GM20431 (cell line): ENCODE measurements at regions not wholly inside any gene's neighbourhood (a gene's known extent, or its start where the extent isn't known, plus 50 kb on each side); places are given as distances from the start of the nearest gene placed in this dataset.

ENCODE experiments used
- in situ Hi-C: fragments of 300-500 bp; cut with MseI, MboI; formaldehyde crosslinking; loops from one replicate; pipeline ENCODE4 v1.15.0; 2020; ENCODE audit warnings: low sequenced_read_pairs; ENCODE audit not compliant: unreplicated experiment

- in situ Hi-C loops = no loop called here
Observed at GRCh38 chr16:55955424-55955823, 80.3 kb upstream of the CES5A start.

DNA sequence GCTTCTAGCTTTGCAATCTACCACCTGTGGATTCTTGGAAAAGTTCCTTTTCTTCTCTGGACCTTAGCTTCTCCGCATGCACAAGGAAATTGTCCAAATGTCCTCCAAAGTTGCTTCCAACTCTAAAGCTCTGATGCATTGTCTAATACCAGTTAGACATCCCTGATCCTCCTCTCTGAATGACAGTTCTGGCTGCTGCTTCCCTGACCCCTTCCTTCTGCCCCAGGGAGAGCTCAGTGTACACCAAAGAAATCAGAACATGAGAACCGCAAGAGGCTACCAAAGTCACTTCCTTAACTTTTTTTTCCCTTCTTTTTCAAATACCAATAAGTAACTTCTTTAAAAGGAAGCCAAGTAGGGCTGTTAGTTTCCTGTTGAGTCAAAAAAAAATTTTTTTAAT, 79.7 kb upstream of the CES5A start:
- in situ Hi-C loops = no loop called here

GRCh38 chr16:55949518-55949917, 74.3 kb upstream of the CES5A start:
- in situ Hi-C loops = loop anchor here (25.0 kb wide), 1 partner anchor 363 kb away; no protein-coding TSS in a partner anchor

DNA sequence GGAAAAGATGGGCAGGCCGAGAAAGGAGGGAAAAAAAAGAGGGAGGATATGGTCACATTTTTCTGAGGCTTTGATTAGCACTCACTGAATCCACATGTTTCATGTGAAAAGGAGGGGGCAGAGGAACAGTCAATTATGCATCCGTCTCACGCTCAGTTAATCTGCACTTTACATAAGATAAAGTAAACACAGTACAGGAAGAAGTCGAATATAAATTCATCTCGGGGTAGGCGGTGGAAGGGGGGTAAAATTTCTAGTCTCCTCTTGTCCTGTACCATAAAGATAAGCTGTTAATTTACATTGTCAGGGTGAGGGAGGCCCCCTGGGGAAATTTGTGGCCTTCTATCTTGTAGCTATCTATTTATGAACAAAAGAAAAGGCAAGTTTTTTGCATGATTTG, 73.1 kb upstream of the CES5A start:
- in situ Hi-C loops = loop anchor here (25.0 kb wide), 1 partner anchor 364 kb away; no protein-coding TSS in a partner anchor

DNA sequence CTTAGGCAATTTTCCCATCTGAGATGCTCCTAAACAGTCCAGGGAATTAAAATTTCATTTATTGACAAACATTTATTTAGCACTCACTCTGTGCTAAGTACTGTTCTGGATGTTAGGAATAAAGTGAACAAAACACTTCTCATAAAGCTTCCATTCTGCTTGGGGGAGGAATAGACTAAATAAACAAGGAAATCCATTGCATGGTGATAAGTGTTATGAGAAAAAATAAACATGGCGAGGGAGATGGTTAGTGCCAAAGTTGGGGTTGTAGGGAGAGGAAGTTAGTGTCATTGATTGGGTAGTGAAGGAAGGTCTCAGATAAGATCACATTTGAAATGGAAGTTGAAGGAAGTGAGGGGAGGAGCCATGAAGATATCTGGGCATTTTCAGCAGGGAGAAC, 72.2 kb upstream of the CES5A start:
- in situ Hi-C loops = loop anchor here (25.0 kb wide), 1 partner anchor 365 kb away; no protein-coding TSS in a partner anchor

DNA sequence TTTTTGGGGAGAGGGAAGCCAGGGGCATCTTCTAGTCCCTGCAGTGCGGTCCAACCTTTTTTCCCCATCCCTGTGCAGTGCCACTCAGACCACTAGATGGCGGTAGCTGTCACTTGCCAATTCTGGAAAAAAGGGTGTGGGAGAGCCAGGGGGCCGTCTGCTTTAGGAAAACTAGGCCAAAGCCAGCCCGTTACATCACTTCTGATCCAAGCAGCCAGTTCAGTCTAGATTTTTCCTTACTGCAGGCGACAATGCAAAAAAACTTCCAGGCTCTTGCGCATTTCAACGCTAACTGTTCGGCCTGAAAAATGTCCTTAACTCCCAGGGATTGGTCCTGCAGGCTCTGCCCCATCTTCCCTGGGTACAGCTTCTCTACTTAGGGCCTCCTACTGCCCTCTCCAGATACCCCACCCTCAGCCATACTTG, 69.2 kb upstream of the CES5A start:
- in situ Hi-C loops = loop anchor here (25.0 kb wide), 1 partner anchor 368 kb away; no protein-coding TSS in a partner anchor

DNA sequence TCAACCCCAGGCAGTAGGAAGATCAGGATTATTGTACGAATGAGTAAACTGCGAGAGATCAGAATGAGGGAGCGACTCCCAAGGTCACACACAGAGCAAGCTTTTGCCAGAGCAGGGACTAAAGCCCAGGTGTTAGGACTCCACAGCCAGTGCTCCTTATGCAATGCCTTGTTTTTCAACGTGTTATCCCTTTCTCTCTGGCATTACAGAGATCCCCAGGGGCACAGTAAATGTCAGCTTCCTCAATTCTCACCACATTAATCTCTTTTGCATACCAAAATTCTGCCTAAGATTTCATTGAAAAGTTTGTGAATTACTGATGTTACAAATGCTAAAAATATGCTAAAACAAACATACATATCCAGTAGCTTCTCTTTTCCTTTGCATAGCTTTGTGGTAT, 68.1 kb upstream of the CES5A start:
- in situ Hi-C loops = loop anchor here (25.0 kb wide), 1 partner anchor 369 kb away; no protein-coding TSS in a partner anchor

DNA sequence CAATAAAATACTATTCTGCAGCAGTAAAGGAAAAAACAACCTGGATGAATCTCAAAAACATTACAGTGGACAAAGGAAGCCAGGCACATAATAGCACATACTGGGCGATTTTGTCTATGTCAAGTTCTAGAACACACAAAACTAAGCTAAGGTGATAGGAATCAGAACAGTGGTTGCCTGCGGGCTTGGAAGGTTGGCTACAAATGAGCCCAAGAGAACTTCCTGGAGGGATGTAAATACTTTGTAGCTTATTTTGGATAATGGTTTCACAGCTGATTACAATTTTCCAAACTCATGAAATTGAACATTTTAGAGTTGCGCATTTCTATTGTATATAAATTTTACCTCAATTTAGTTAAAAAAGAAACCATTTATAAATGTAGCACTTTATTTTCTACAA, 67.6 kb upstream of the CES5A start:
- in situ Hi-C loops = loop anchor here (25.0 kb wide), 1 partner anchor 369 kb away; no protein-coding TSS in a partner anchor

DNA sequence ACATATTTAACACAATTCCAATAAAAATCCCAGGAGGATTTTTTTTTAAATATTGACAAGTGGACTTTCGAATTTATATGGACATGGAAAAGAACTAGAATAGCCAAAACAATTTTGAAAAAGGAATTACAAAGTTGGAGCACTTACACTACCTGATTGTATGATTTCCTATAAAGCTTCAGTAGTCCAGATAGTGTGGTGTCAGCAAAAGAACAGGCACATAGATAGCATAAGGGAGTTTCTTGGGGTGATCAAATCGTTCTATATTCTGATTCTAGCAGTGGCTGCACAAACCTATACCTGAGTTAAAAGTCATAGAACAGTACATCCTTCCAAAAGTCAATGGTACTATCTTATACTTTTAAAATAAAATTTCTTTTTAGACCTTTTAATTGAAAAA, 66.4 kb upstream of the CES5A start:
- in situ Hi-C loops = loop anchor here (25.0 kb wide), 1 partner anchor 371 kb away; no protein-coding TSS in a partner anchor

DNA sequence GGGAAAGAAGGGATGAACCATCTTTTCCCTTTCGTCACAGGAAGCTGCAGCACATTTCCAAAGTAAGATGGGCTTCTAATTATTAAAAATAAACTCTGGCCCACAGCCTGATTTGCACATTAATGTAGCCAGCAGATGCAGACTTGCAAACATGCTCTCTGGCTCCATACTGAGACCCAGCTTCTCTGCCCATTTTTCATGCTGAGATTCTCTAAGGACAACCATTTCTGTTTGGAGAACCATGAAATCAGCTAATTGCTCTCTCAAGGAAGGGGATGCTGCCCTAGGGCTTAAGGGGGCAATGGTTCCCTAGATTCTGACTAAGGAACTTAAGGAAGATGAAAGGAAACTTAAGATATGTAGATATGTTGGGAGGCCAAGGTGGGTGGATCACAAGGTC, 63.0 kb upstream of the CES5A start:
- in situ Hi-C loops = loop anchor here (25.0 kb wide), 1 partner anchor 374 kb away; no protein-coding TSS in a partner anchor

- in situ Hi-C loops = loop anchor here (25.0 kb wide), 1 partner anchor 379 kb away; no protein-coding TSS in a partner anchor
Observed at GRCh38 chr16:55933038-55933437, 57.9 kb upstream of the CES5A start.

DNA sequence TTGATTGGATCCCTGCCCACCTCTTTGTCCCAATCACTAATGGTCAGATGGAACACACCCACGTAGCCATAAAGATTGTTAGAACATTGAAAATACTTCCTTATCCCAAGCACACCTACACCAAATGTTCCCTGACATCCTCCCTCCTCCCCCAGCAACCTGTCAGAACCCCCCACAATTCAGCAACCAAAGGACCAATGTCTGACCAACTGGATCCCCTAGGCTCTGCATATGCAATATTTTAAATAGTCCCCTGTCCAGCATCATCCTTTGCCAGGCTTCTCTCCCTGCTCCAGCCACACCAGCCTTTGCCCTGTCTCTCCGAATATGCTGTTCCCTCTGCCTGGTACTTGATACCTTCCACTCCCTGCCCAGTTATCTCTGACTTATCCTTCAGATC, 54.9 kb upstream of the CES5A start:
- in situ Hi-C loops = loop anchor here (25.0 kb wide), 1 partner anchor 382 kb away; no protein-coding TSS in a partner anchor

- in situ Hi-C loops = loop anchor here (25.0 kb wide), 1 partner anchor 383 kb away; no protein-coding TSS in a partner anchor
Observed at GRCh38 chr16:55929181-55929580, 54.0 kb upstream of the CES5A start.

GRCh38 chr16:55925242-55925641, 50.1 kb upstream of the CES5A start:
- in situ Hi-C loops = loop anchor here (25.0 kb wide), 1 partner anchor 387 kb away; no protein-coding TSS in a partner anchor
